MG63 (cell line): ENCODE measurements at regions not wholly inside any gene's neighbourhood (a gene's known extent, or its start where the extent isn't known, plus 50 kb on each side); places are given as distances from the start of the nearest gene placed in this dataset.

Source experiments
- DNase-seq: peaks from one replicate; pipeline ENCODE4 v3.0.0-alpha.2; 2020
- H3K27me3 ChIP-seq: fragments of 250-450 bp; sonication (Bioruptor Pico); 2 replicates; pipeline ENCODE4 v1.5.1; 2020; ENCODE audit warnings: mild to moderate bottlenecking, moderate library complexity
- H3K36me3 ChIP-seq: fragments of 250-450 bp; sonication (Bioruptor Pico); 2 replicates; pipeline ENCODE4 v1.5.1; 2020; ENCODE audit warnings: mild to moderate bottlenecking, moderate library complexity
- H3K4me3 ChIP-seq: fragments of 250-450 bp; sonication (Bioruptor Pico); 2 replicates; pipeline ENCODE4 v1.5.1; 2020; ENCODE audit warnings: mild to moderate bottlenecking, moderate library complexity
- H3K9me3 ChIP-seq: fragments of 250-450 bp; sonication (Bioruptor Pico); 2 replicates; pipeline ENCODE4 v1.5.1; 2020; ENCODE audit warnings: mild to moderate bottlenecking, moderate library complexity

DNA sequence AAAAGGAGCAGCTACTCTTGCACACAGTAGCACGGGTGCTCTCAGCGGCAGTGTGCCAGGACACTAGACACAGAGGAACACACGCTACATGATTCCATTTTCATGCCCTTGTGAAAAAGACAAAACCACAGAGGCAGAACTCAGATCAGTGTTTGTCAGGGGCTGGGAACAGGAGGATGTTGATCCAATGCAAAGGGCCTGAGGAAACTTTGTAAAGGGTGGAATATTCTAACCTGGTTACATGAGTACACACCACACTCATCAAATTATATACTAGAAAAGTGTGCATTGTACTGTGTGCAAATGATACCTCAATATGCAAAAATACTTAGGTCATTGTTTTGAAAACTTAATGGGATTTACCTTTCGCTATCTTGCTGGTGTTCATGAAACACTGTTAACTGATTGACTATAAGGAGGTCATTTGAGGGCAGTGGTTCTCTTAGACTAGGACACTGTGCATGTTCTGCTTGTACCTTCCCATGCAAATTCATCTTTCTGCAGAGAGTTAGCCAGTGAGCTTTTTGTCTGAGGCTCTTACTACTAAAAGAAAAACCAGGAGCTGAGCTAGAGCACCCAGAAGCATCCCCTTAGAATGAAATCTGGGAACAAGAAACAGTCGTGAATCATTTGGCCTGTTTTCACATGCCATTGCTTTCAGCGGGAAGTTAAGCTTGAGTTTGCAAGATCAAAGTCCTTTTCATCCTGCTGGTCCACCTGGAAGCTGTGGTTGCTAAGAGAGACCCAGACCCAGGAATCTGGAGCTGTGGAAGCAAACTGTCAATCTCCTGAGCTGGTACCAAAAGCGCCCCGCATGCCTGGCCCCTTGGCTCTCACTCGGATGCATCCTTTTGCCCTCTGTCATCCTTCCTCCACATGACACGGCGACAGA, 204.8 kb downstream of the TTLL2 start:
- H3K9me3 ChIP-seq: no peaks in the 10 kb centered on the region
- H3K4me3 ChIP-seq: no peak overlapping the region
- H3K36me3 ChIP-seq: no peaks in the 10 kb centered on the region
- DNase-seq: no peak
- H3K27me3 ChIP-seq: no peaks in the 10 kb centered on the region

- no peaks in the 10 kb centered on the region for H3K27me3 ChIP-seq
- DNase-seq: no peak
- H3K9me3 ChIP-seq: no peaks in the 10 kb centered on the region
- no peaks in the 10 kb centered on the region for H3K36me3 ChIP-seq
- H3K4me3 ChIP-seq: no peak overlapping the region
Observed at GRCh38 chr6:167530951-167531350, 206.1 kb downstream of the TTLL2 start.

GRCh38 chr6:167532410-167533288, 207.8 kb downstream of the TTLL2 start:
- DNase-seq: no peak
- Histone ChIP-seq H3K9me3 (no peaks in the 10 kb centered on the region), H3K27me3 (no peaks in the 10 kb centered on the region), H3K4me3 (no peak overlapping the region), H3K36me3 (no peaks in the 10 kb centered on the region)

GRCh38 chr6:167533851-167534250, 209.0 kb downstream of the TTLL2 start:
- Histone ChIP-seq H3K27me3 (no peaks in the 10 kb centered on the region), H3K4me3 (no peak overlapping the region), H3K36me3 (no peaks in the 10 kb centered on the region), H3K9me3 (no peaks in the 10 kb centered on the region)
- DNase-seq: no peak

- no peak overlapping the region for H3K4me3 ChIP-seq
Observed at GRCh38 chr6:167537816-167538215, 212.9 kb downstream of the TTLL2 start.

DNA sequence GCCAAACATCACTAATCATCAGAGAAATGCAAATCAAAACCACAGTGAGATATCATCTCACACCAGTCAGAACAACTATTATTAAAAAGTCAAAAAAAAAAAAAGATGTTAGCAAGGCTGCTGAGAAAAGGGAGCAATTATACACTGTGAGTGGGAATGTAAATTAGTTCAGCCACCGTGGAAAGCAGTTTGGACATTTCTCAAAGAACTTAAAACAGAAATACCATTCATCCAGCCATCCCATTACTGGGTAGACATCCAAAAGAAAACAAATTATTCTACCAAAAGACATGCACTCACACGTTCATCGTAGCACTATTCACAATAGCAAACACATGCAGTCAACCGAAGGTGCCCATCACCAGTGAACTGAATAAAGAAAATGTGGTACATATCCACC, 213.9 kb downstream of the TTLL2 start:
- Histone ChIP-seq H3K27me3 (no peaks in the 10 kb centered on the region), H3K4me3 (no peak overlapping the region), H3K9me3 (peaks cover 8% of the 10 kb centered on the region), H3K36me3 (no peaks in the 10 kb centered on the region)
- DNase-seq: no peak

More at GRCh38 chr6:167537816-167538215, 212.9 kb downstream of the TTLL2 start:
- H3K9me3 ChIP-seq: peaks cover 8% of the 10 kb centered on the region
- H3K27me3 ChIP-seq: no peaks in the 10 kb centered on the region
- no peak for DNase-seq
- H3K36me3 ChIP-seq: no peaks in the 10 kb centered on the region

- no peak for DNase-seq
- Histone ChIP-seq H3K4me3 (no peak overlapping the region), H3K9me3 (peaks cover 8% of the 10 kb centered on the region), H3K27me3 (no peaks in the 10 kb centered on the region), H3K36me3 (no peaks in the 10 kb centered on the region)
Observed at GRCh38 chr6:167540796-167541195, 215.9 kb downstream of the TTLL2 start.

DNA sequence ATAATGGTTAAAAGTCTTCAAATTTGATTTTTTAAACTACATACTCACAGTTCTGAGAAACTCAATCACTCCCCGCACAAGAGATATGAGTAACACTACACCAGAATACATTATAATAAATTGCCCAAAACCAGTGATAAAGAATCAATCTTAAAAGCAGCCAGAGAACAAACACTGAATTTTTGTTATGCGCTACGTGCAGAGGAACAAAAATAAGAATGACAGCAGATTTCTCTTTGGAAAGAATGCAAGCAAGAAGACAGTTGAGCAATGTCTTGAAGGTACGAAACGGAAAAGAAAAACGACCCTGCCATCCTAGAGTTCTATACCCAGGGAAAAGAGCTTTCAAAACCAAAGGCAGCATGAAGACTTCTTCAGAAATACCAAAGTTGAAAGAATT, 216.7 kb downstream of the TTLL2 start:
- H3K36me3 ChIP-seq: no peaks in the 10 kb centered on the region
- no peak for DNase-seq
- H3K4me3 ChIP-seq: no peak overlapping the region
- H3K9me3 ChIP-seq: peaks cover 8% of the 10 kb centered on the region
- H3K27me3 ChIP-seq: no peaks in the 10 kb centered on the region

DNA sequence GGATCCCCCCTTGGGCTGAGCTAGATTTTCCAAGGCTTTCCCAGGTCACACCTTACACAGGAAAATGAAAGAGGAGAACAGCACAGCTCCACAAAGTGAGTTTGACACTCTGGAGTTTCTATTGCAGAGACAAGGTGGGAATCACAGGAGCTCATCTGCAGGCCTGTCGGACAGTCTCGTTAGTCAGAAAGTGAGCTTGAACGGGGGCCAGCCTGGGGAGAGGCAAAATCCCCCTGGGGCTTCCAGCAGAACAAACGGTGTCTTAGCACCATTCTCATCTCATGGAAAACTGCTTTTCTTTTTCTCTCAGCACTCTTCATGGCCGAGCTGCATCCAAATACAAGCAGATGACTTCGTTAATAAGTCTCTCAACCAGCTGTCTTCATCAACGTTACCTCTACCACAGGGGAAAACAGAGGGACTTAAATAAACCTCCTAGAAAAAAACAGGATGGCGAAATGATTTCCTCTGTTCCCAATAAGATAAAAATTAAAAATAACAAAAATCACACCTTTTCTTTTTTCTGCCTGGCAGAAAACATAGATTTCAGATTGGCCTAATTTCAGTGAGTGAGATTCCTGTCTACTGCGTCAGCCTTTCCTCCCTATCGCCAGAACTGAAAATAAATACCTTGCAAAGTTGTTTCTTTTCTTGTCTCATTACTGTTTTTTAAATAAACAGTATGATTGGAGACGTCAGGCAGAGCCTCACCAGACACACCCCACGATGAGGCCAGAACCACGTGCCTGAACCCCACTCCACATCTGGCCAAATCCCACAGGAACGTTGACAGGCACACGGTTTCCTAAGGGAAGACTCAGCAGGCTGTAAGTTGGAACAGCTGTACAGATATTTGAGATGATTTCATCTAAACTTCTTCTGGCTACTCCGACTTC, 219.0 kb downstream of the TTLL2 start:
- peak; percentile 85 for DNase-seq
- Histone ChIP-seq H3K27me3 (no peaks in the 10 kb centered on the region), H3K4me3 (0 out of 2 replicates have a peak overlapping the region, but pooled peaks have one; percentile 5), H3K36me3 (no peaks in the 10 kb centered on the region), H3K9me3 (peaks cover 8% of the 10 kb centered on the region)

DNA sequence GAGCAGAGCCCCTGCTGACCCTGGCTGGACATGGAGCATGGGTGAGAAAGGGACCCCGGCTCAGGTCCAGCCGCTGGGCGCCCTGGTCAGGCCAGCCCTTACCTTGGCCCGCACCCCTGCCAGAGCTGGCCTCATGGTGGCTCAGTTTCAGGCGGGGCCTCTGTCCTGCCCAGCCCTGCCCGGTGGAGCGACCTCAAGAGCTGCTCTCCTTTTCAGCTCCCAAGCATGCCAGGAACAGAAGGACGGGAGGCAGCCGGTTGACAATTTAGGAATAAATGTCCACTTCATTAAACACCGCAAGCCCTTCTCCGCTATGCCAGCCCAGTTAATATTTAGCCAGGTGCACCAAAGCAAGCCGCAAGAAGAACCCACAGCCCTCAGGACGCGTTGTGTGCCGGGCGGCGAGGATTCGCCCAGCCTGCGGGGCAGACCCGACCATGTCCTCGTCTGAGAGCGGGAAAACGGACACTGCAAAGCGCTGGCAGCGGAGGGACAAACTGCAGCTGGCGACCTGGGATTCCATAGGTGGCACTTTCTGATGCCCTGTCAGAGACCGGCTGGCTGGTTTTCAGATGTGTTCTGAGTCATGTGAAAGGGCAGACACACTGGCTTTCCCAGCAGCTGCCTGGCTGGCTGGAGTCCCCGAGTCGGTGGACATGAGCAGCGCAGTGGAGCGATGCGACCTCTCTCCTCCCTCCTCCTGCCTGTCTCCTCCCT, 221.9 kb downstream of the TTLL2 start:
- Histone ChIP-seq H3K36me3 (no peaks in the 10 kb centered on the region), H3K27me3 (no peaks in the 10 kb centered on the region), H3K9me3 (no peaks in the 10 kb centered on the region), H3K4me3 (no peak overlapping the region)
- peak; percentile 34 for DNase-seq

GRCh38 chr6:167547328-167547692, 222.4 kb downstream of the TTLL2 start:
- DNase-seq: no peak
- Histone ChIP-seq H3K36me3 (no peaks in the 10 kb centered on the region), H3K27me3 (no peaks in the 10 kb centered on the region), H3K4me3 (no peak overlapping the region), H3K9me3 (no peaks in the 10 kb centered on the region)

DNA sequence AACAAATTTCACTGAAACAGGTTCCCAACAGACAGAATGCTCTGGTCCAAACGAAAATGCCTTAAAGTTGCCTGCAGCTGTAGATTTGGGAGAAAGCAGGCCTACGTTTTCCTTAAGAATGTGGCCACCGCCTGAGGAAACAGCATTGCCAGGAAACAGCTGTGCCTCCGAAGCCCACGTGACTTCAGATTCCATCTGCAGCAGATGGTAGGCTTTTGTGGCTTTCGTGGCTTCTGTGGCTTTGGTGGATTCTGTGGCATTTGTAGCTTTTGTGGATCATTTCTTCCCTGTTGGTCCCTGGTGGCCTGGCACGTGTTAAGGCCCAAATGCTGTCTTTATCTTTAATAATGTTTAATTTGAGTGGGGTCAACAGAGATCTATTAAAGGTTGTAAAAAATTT, 222.9 kb downstream of the TTLL2 start:
- Histone ChIP-seq H3K4me3 (no peak overlapping the region), H3K9me3 (no peaks in the 10 kb centered on the region), H3K27me3 (no peaks in the 10 kb centered on the region), H3K36me3 (no peaks in the 10 kb centered on the region)
- no peak for DNase-seq

GRCh38 chr6:167548451-167548850, 223.6 kb downstream of the TTLL2 start:
- no peaks in the 10 kb centered on the region for H3K9me3 ChIP-seq
- no peaks in the 10 kb centered on the region for H3K27me3 ChIP-seq
- H3K4me3 ChIP-seq: no peak overlapping the region
- H3K36me3 ChIP-seq: no peaks in the 10 kb centered on the region
- peak; percentile 45 for DNase-seq

GRCh38 chr6:167549213-167549612, 224.3 kb downstream of the TTLL2 start:
- Histone ChIP-seq H3K36me3 (no peaks in the 10 kb centered on the region), H3K9me3 (no peaks in the 10 kb centered on the region), H3K27me3 (no peaks in the 10 kb centered on the region), H3K4me3 (no peak overlapping the region)
- no peak for DNase-seq

GRCh38 chr6:167550941-167551627, 226.2 kb downstream of the TTLL2 start:
- peaks cover 5% of the 10 kb centered on the region for H3K9me3 ChIP-seq
- no peak overlapping the region for H3K4me3 ChIP-seq
- peak; percentile 70 for DNase-seq
- H3K27me3 ChIP-seq: no peaks in the 10 kb centered on the region
- H3K36me3 ChIP-seq: no peaks in the 10 kb centered on the region
